Panc1 (cell line): ENCODE measurements at regions not wholly inside any gene's neighbourhood (a gene's known extent, or its start where the extent isn't known, plus 50 kb on each side); places are given as distances from the start of the nearest gene placed in this dataset.
"Not testable (repeated sequence)": the region's sequence is repeated elsewhere in the genome, so short reads cannot be mapped to it uniquely, and the experiment has no call there.

Experiments used
- ATAC-seq: fragments of 200-7000 bp; cut with Tn5 transposase; 2 replicates; pipeline ENCODE4 v1.9.1; 2020; ENCODE audit warnings: mild to moderate bottlenecking, moderate library complexity
- BruUV-seq: library from RNA; stranded (reverse); fragments of 400-500 nt; replicated peaks from 2 replicates; lab custom pipeline; 2021; lab: Mats Ljungman, UMichigan
- CTCF ChIA-PET: fragments of 300-600 bp; sonication (Branson Sonifier 250); formaldehyde crosslinking; loops from one replicate; lab custom pipeline; 2022; ENCODE audit warnings: antibody characterized with exemption; lab: Charles Lee
- POLR2A ChIA-PET: fragments of 300-600 bp; sonication (Branson Sonifier 250); formaldehyde crosslinking; loops from one replicate; lab custom pipeline; 2022; ENCODE audit warnings: antibody characterized with exemption; lab: Charles Lee
- DNase-seq: peaks from one replicate; pipeline ENCODE4 v3.0.0-alpha.2; 2010; ENCODE audit warnings: low read depth, low spot score
- H3K27ac ChIP-seq: 2 replicates; pipeline ENCODE4 v1.5.1; 2011; ENCODE audit warnings: mild to moderate bottlenecking, low read length, inconsistent platforms
- H3K27me3 ChIP-seq: fragments of 200-500 bp; sonication (Bioruptor generic); 2 replicates; pipeline ENCODE4 v1.6.0; 2014; ENCODE audit warnings: low read length, inconsistent platforms; ENCODE audit not compliant: control insufficient read depth, insufficient read depth
- H3K36me3 ChIP-seq: fragments of 200-500 bp; sonication (Bioruptor generic); 2 replicates; pipeline ENCODE4 v1.5.1; 2014; ENCODE audit warnings: inconsistent platforms, mild to moderate bottlenecking, low read length, moderate library complexity; ENCODE audit not compliant: control insufficient read depth, insufficient read depth
- H3K4me1 ChIP-seq: 2 replicates; pipeline ENCODE4 v1.5.1; 2011; ENCODE audit warnings: inconsistent platforms, mild to moderate bottlenecking, low read length, moderate library complexity; ENCODE audit not compliant: control insufficient read depth, insufficient read depth
- H3K4me3 ChIP-seq, 2 experiments: 2 replicates each; pipeline ENCODE4 v1.5.1; 2011 to 2012; ENCODE audit warnings: low read depth in 2 of 2, low read length in 2 of 2, mild to moderate bottlenecking in 2 of 2, inconsistent platforms in 1 of 2, moderate library complexity in 1 of 2
- H3K9me3 ChIP-seq: fragments of 200-500 bp; sonication (Bioruptor generic); 2 replicates; pipeline ENCODE4 v1.5.1; 2014; ENCODE audit warnings: low read depth, mild to moderate bottlenecking, inconsistent platforms, low read length, moderate library complexity; ENCODE audit not compliant: control insufficient read depth, insufficient read depth
- CTCF ChIP-seq: fragments of 450-650 bp; IDR thresholded peaks from 2 replicates; pipeline ENCODE4 v1.5.1; 2017; ENCODE audit warnings: mild to moderate bottlenecking
- POLR2AphosphoS5 ChIP-seq: IDR thresholded peaks from 2 replicates; pipeline ENCODE4 v1.6.1; 2012; ENCODE audit warnings: mild to moderate bottlenecking, low read depth, low read length, moderate library complexity
- REST ChIP-seq, 2 experiments: IDR thresholded peaks; 2 replicates each; pipeline ENCODE4 v1.6.1; 2011 to 2012; ENCODE audit warnings: low read depth in 2 of 2, control low read depth in 1 of 2, low read length in 1 of 2, mild to moderate bottlenecking in 1 of 2, moderate library complexity in 1 of 2; ENCODE audit not compliant: insufficient read depth in 1 of 2
- SIN3A ChIP-seq: IDR thresholded peaks from 2 replicates; pipeline ENCODE4 v1.6.1; 2012; ENCODE audit warnings: low read depth, mild to moderate bottlenecking, low read length, moderate library complexity, borderline replicate concordance; ENCODE audit not compliant: insufficient read depth
- TCF7L2 ChIP-seq: IDR thresholded peaks from 2 replicates; pipeline ENCODE4 v1.6.1; 2011; ENCODE audit warnings: mild to moderate bottlenecking, low read depth, low read length, inconsistent platforms
- in situ Hi-C: cut with HindIII; loops from 2 replicates; pipeline ENCODE4 v1.10.0; 2016; ENCODE audit warnings: low sequenced_read_pairs, low pct_unique_long_range_greater_than_20kb
- intact Hi-C: fragments of 100-400 bp; cut with micrococcal nuclease; formaldehyde crosslinking; loops from one replicate; pipeline ENCODE4 v1.10.0; 2022; ENCODE audit not compliant: unreplicated experiment

DNA sequence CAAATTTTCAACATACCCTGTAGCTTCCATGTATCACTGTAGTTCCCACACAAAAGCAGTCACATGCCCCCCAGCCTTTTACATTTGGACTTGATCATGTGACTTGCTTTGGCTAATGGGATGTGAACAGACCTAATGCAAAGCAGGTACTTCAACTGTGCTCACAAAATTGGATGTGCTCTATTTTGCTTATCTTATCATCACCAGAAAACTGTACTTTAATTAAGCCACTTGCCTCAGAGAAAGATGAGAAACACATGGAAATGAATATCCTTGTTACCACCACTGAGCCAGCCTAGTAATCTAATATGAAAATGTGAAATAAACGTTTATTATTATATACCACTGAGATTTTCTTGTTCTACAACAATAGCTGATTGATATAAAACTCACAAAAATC lies 402.7 kb upstream of the HTR2C start:
- ChIA-PET POLR2A (no interaction called here), CTCF (no interaction called here)
- Histone ChIP-seq H3K9me3 (no peaks in the 10 kb centered on the region), H3K27ac (no peak overlapping the region), H3K27me3 (no peaks in the 10 kb centered on the region), H3K4me3 (no peak overlapping the region), H3K4me1 (no peaks in the 10 kb centered on the region), H3K36me3 (no peaks in the 10 kb centered on the region)
- TF ChIP-seq TCF7L2 (no peak), REST (IDR thresholded peaks at IDR 0.05; ENCODE audit: insufficient read depth in 1 of 2, low read depth in 2 of 2, low read length in 1 of 2) (no peak), CTCF (no peak), POLR2AphosphoS5 (no peak), SIN3A (no peak)
- no TSS peak for BruUV-seq
- in situ Hi-C loops = no loop called here
- no peak for ATAC-seq
- intact Hi-C loops = no loop called here
- no peak for DNase-seq

DNA sequence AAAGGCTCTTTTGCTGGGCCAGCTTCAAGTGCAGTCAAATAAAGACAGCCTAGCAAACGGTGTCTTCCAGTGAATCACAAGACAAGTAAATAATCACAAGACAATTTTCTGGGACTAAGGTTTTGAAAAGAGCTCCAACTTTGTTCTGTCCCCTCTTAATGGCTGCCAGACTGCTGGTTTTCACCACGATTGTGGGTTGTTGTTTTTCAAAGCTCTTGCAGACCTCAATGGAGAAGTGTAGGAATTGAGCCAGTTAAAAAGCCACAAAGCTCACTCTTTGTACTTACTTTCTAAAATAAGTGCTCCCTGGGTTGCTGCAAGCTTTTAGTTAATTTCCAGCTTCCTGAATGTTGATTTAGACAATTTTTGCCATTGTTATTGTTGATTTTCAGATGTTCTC lies 405.8 kb upstream of the HTR2C start:
- no peak overlapping the region for H3K4me3 ChIP-seq
- ATAC-seq (no peak), DNase-seq (no peak)
- in situ Hi-C loops (no loop called here), intact Hi-C loops (no loop called here)
- H3K4me1 ChIP-seq = no peaks in the 10 kb centered on the region
- ChIA-PET POLR2A (no interaction called here), CTCF (no interaction called here)
- TF ChIP-seq POLR2AphosphoS5 (no peak), SIN3A (no peak), CTCF (no peak), REST (IDR thresholded peaks at IDR 0.05; ENCODE audit: insufficient read depth in 1 of 2, low read depth in 2 of 2, low read length in 1 of 2) (no peak), TCF7L2 (no peak)
- H3K27ac ChIP-seq = no peak overlapping the region
- no TSS peak for BruUV-seq
- no peaks in the 10 kb centered on the region for H3K36me3 ChIP-seq
- H3K27me3 ChIP-seq = no peaks in the 10 kb centered on the region
- H3K9me3 ChIP-seq = no peaks in the 10 kb centered on the region

DNA sequence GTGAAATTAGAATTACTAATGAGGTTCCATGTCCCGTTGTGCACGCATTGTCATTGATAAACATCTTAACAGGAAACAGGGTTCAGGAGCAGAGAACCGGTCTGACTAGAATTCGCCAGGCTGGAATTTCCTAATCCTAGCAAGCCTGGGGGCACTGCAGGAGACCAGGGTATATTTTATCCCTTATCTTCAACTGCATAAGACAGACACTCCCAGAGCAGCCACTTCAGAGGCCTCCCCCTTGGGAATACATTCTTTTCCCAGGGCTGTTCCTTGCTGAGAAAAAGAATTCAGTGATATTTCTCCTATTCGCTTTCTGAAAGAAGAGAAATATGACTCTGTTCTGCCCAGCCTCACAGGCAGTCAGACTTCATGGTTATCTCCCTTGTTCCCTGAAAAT lies 416.6 kb upstream of the HTR2C start:
- H3K27me3 ChIP-seq, CTCF ChIA-PET, H3K9me3 ChIP-seq, H3K27ac ChIP-seq, BruUV-seq, intact Hi-C loops, in situ Hi-C loops, H3K4me1 ChIP-seq, H3K36me3 ChIP-seq, H3K4me3 ChIP-seq, ATAC-seq, DNase-seq, POLR2A ChIA-PET: not testable (repeated sequence)
